Trophoblast cell (in vitro differentiated cells and primary cell): ENCODE measurements at regions not wholly inside any gene's neighbourhood (a gene's known extent, or its start where the extent isn't known, plus 50 kb on each side); places are given as distances from the start of the nearest gene placed in this dataset.
"Not testable (repeated sequence)": the region's sequence is repeated elsewhere in the genome, so short reads cannot be mapped to it uniquely, and the experiment has no call there.

Source experiments
- DNase-seq, 2 donors: peaks; one replicate each; pipeline ENCODE4 v3.0.0-alpha.2; 2016
- H2AFZ ChIP-seq: 2 replicates; pipeline ENCODE4 v1.6.1; 2013; ENCODE audit warnings: low read length, moderate library complexity, mild to moderate bottlenecking; ENCODE audit not compliant: insufficient read depth, poor library complexity
- H2AK5ac ChIP-seq: 2 replicates; pipeline ENCODE4 v1.6.1; 2013; ENCODE audit warnings: mild to moderate bottlenecking, low read length
- H2BK120ac ChIP-seq: 2 replicates; pipeline ENCODE4 v1.6.1; 2013; ENCODE audit warnings: low read length, mild to moderate bottlenecking, moderate library complexity; ENCODE audit not compliant: insufficient read depth, poor library complexity
- H2BK12ac ChIP-seq: 2 replicates; pipeline ENCODE4 v1.6.1; 2013; ENCODE audit warnings: mild to moderate bottlenecking, low read length, moderate library complexity
- H2BK5ac ChIP-seq: 2 replicates; pipeline ENCODE4 v1.6.1; 2013; ENCODE audit warnings: low read length, low read depth, moderate library complexity, mild to moderate bottlenecking; ENCODE audit not compliant: poor library complexity
- H3K14ac ChIP-seq: 2 replicates; pipeline ENCODE4 v1.6.1; 2013; ENCODE audit warnings: mild to moderate bottlenecking, low read length
- H3K18ac ChIP-seq: 2 replicates; pipeline ENCODE4 v1.6.1; 2013; ENCODE audit warnings: mild to moderate bottlenecking, low read length
- H3K23ac ChIP-seq: 2 replicates; pipeline ENCODE4 v1.6.1; 2013; ENCODE audit warnings: low read length
- H3K27ac ChIP-seq: 2 replicates; pipeline ENCODE4 v1.5.1; 2013; ENCODE audit warnings: low read depth, mild to moderate bottlenecking, inconsistent platforms, low read length, moderate library complexity
- H3K27me3 ChIP-seq: 2 replicates; pipeline ENCODE4 v1.6.1; 2013; ENCODE audit warnings: inconsistent platforms, mild to moderate bottlenecking, low read length, moderate library complexity; ENCODE audit not compliant: insufficient read depth
- H3K36me3 ChIP-seq, 2 experiments: 1 replicate in 1 of 2; 2 replicates in 1 of 2; pipeline ENCODE4 v1.6.1; 2013; ENCODE audit warnings: low read length in 2 of 2, mild to moderate bottlenecking in 2 of 2, moderate library complexity in 1 of 2; ENCODE audit not compliant: insufficient read depth in 2 of 2, control insufficient read depth in 1 of 2
- H3K4ac ChIP-seq: 2 replicates; pipeline ENCODE4 v1.6.1; 2013; ENCODE audit warnings: low read depth, mild to moderate bottlenecking, low read length, moderate library complexity
- H3K4me1 ChIP-seq, 2 experiments: 1 replicate in 1 of 2; 2 replicates in 1 of 2; pipeline ENCODE4 v1.6.1; 2013; ENCODE audit warnings: low read length in 2 of 2, mild to moderate bottlenecking in 2 of 2, moderate library complexity in 1 of 2; ENCODE audit not compliant: insufficient read depth in 2 of 2, control insufficient read depth in 1 of 2
- H3K4me2 ChIP-seq: 2 replicates; pipeline ENCODE4 v1.6.1; 2013; ENCODE audit warnings: inconsistent platforms, mild to moderate bottlenecking, low read length, moderate library complexity
- H3K4me3 ChIP-seq: 2 replicates; pipeline ENCODE4 v1.5.1; 2013; ENCODE audit warnings: mild to moderate bottlenecking, low read depth, low read length, inconsistent platforms
- H3K79me1 ChIP-seq: one replicate; pipeline ENCODE4 v1.6.1; 2013; ENCODE audit warnings: low read length
- H3K79me2 ChIP-seq: 2 replicates; pipeline ENCODE4 v1.6.1; 2013; ENCODE audit warnings: low read length, mild to moderate bottlenecking; ENCODE audit not compliant: control insufficient read depth, insufficient read depth, poor library complexity
- H3K9ac ChIP-seq: 2 replicates; pipeline ENCODE4 v1.6.1; 2013; ENCODE audit warnings: mild to moderate bottlenecking, low read length
- H3K9me3 ChIP-seq: 2 replicates; pipeline ENCODE4 v1.6.1; 2013; ENCODE audit warnings: low read depth, mild to moderate bottlenecking, control low read depth, inconsistent platforms, low read length; ENCODE audit not compliant: insufficient read depth
- H4K12ac ChIP-seq: 2 replicates; pipeline ENCODE4 v1.6.1; 2013; ENCODE audit warnings: low read depth, mild to moderate bottlenecking, low read length, moderate library complexity
- H4K8ac ChIP-seq: 2 replicates; pipeline ENCODE4 v1.6.1; 2013; ENCODE audit warnings: low read depth, mild to moderate bottlenecking, low read length, moderate library complexity
- H4K91ac ChIP-seq: one replicate; pipeline ENCODE4 v1.6.1; 2013; ENCODE audit warnings: low read depth, mild to moderate bottlenecking, low read length, moderate library complexity
- WGBS: extraction: QIAGEN DNeasy Blood & Tissue Kit; methylation state at CpG from one replicate; pipeline ENCODE4 v1.1.7; 2013; ENCODE audit warnings: missing lambda C conversion rate; ENCODE audit not compliant: insufficient read length, insufficient coverage; ENCODE audit errors: extremely low coverage; 5-methylcytosine and 5-hydroxymethylcytosine counted together

DNA sequence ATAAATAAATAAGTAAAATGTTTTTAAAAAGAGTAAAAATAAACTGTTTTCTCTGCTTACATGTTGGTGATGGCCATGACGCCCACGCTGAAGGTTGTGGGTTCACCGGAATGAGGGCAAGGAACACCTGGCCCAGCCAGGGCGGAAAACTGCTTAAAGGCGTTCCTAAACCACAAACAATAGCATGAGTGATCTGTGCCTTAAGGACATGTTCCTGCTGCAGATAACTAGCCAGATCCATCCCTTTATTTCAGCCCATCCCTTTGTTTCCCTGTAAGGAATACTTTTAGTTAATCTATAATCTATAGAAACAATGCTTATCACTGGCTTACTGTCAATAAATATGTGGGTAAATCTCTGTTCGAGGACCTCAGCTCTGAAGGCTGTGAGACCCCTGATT lies 63.3 kb upstream of the CEP78 start:
- not testable (repeated sequence) for H3K36me3 ChIP-seq, H2BK12ac ChIP-seq, H3K79me1 ChIP-seq, H3K27ac ChIP-seq, H3K18ac ChIP-seq, H3K79me2 ChIP-seq, H4K91ac ChIP-seq, H4K12ac ChIP-seq, H4K8ac ChIP-seq, H2BK5ac ChIP-seq, H2AFZ ChIP-seq, H3K9ac ChIP-seq, H3K4me2 ChIP-seq, H3K27me3 ChIP-seq, H3K4me1 ChIP-seq, H2BK120ac ChIP-seq, H2AK5ac ChIP-seq, H3K14ac ChIP-seq, H3K4me3 ChIP-seq, DNase-seq, H3K23ac ChIP-seq, H3K9me3 ChIP-seq, H3K4ac ChIP-seq
- no CpG with 5 or more reads among the region's 6 CpGs for WGBS

DNA sequence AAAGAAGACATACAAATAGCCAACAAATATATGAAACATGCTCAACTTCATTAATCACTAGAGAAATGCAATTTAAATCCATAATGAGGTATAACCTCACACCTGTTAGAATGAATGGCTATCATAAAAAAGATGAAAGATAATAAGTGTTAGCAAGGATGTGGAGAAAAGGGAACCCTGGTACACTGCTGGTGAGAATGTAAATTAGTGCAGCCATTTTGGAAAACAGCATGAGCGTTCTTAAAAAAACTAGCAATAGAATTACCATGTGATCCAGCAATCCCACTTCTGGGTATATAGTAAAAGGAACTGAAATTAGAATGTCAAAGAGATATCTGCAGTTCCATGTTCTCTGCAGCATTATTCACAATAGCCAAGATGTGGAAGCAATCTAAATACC lies 64.2 kb upstream of the CEP78 start:
- Histone ChIP-seq H3K27ac (no peak overlapping the region), H3K4ac (no peak overlapping the region), H3K14ac (no peak overlapping the region), H2AK5ac (no peak overlapping the region), H4K8ac (no peak overlapping the region), H3K27me3 (no peaks in the 10 kb centered on the region), H2BK5ac (no peak overlapping the region), H3K9ac (no peak overlapping the region), H3K79me1 (no peaks in the 10 kb centered on the region), H3K4me1 (no peaks in the 10 kb centered on the region), H3K79me2 (no peaks in the 10 kb centered on the region), H4K91ac (no peak overlapping the region), H4K12ac (no peak overlapping the region), H2AFZ (no peak overlapping the region), H3K23ac (no peak overlapping the region), H3K4me2 (no peak overlapping the region), H3K18ac (no peak overlapping the region), H3K9me3 (no peaks in the 10 kb centered on the region), H3K36me3 (no peaks in the 10 kb centered on the region), H2BK12ac (no peak overlapping the region), H2BK120ac (no peak overlapping the region), H3K4me3 (no peak overlapping the region)
- WGBS: no CpG with 5 or more reads among the region's 1 CpG
- no peak for DNase-seq

- H3K27me3 ChIP-seq: no peaks in the 10 kb centered on the region
- H2AK5ac ChIP-seq: no peak overlapping the region
- no peak overlapping the region for H3K9ac ChIP-seq
- H3K4me2 ChIP-seq: no peak overlapping the region
- H3K79me2 ChIP-seq: no peaks in the 10 kb centered on the region
- no peak overlapping the region for H4K91ac ChIP-seq
- H2BK120ac ChIP-seq: no peak overlapping the region
- WGBS: no CpG with 5 or more reads among the region's 6 CpGs
- no peak overlapping the region for H2BK5ac ChIP-seq
- H3K79me1 ChIP-seq: no peaks in the 10 kb centered on the region
- no peak overlapping the region for H2BK12ac ChIP-seq
- no peak for DNase-seq
- H4K12ac ChIP-seq: no peak overlapping the region
- no peak overlapping the region for H3K27ac ChIP-seq
- no peak overlapping the region for H3K4me3 ChIP-seq
- no peak overlapping the region for H3K4ac ChIP-seq
- H3K9me3 ChIP-seq: no peaks in the 10 kb centered on the region
- no peaks in the 10 kb centered on the region for H3K4me1 ChIP-seq
- H3K36me3 ChIP-seq: no peaks in the 10 kb centered on the region
- H3K14ac ChIP-seq: no peak overlapping the region
- no peak overlapping the region for H2AFZ ChIP-seq
- no peak overlapping the region for H3K23ac ChIP-seq
- H3K18ac ChIP-seq: no peak overlapping the region
- H4K8ac ChIP-seq: no peak overlapping the region
Observed at GRCh38 chr9:78169125-78169524, 66.8 kb upstream of the CEP78 start.

- no peak overlapping the region for H2AFZ ChIP-seq
- H3K79me1 ChIP-seq: no peaks in the 10 kb centered on the region
- H3K23ac ChIP-seq: no peak overlapping the region
- DNase-seq: peak; percentile 18 to 76
- H3K14ac ChIP-seq: no peak overlapping the region
- H3K18ac ChIP-seq: no peak overlapping the region
- H4K91ac ChIP-seq: no peak overlapping the region
- H3K9ac ChIP-seq: no peak overlapping the region
- H3K36me3 ChIP-seq: no peaks in the 10 kb centered on the region
- no peak overlapping the region for H2BK5ac ChIP-seq
- no peak overlapping the region for H3K4me2 ChIP-seq
- H2BK120ac ChIP-seq: no peak overlapping the region
- no peaks in the 10 kb centered on the region for H3K79me2 ChIP-seq
- H4K8ac ChIP-seq: no peak overlapping the region
- no peak overlapping the region for H3K27ac ChIP-seq
- H3K4me3 ChIP-seq: no peak overlapping the region
- no peaks in the 10 kb centered on the region for H3K27me3 ChIP-seq
- H3K4me1 ChIP-seq: no peaks in the 10 kb centered on the region
- H3K4ac ChIP-seq: no peak overlapping the region
- H3K9me3 ChIP-seq: no peaks in the 10 kb centered on the region
- no peak overlapping the region for H4K12ac ChIP-seq
- H2BK12ac ChIP-seq: no peak overlapping the region
- no peak overlapping the region for H2AK5ac ChIP-seq
- WGBS: no CpG with 5 or more reads among the region's 2 CpGs
Observed at GRCh38 chr9:78167356-78167755, 68.5 kb upstream of the CEP78 start.
